CD14-positive monocyte (primary cell): ENCODE measurements at regions not wholly inside any gene's neighbourhood (a gene's known extent, or its start where the extent isn't known, plus 50 kb on each side); places are given as distances from the start of the nearest gene placed in this dataset.

Source experiments
- DNase-seq, 3 donors: peaks; one replicate each; pipeline ENCODE4 v3.0.0-alpha.2; 2011 to 2022
- H2AFZ ChIP-seq: 2 replicates; pipeline ENCODE4 v1.6.0; 2012; ENCODE audit warnings: mild to moderate bottlenecking, low read depth, low read length, inconsistent platforms; ENCODE audit not compliant: insufficient read depth, poor library complexity, severe bottlenecking
- H3K27ac ChIP-seq, 2 donors: 1 replicate in 1 of 2; 2 replicates in 1 of 2; pipeline ENCODE4 v1.5.1; 2012 to 2013; ENCODE audit warnings: low read length in 2 of 2, control low read depth in 1 of 2, inconsistent platforms in 1 of 2, low read depth in 1 of 2, mild to moderate bottlenecking in 1 of 2
- H3K27me3 ChIP-seq, 2 donors: one replicate each; pipeline versions ENCODE4 v1.6.0 to v1.6.1; 2011 to 2013; ENCODE audit warnings: low read length in 2 of 2; ENCODE audit not compliant: control insufficient read depth in 2 of 2, insufficient read depth in 2 of 2
- H3K36me3 ChIP-seq, 2 donors: replicated peaks in 1 of 2; 1 replicate in 1 of 2; 2 replicates in 1 of 2; pipeline versions ENCODE4 v1.5.1 to v1.6.1; 2012 to 2013; ENCODE audit warnings: low read length in 2 of 2, control low read depth in 1 of 2, inconsistent platforms in 1 of 2, mild to moderate bottlenecking in 1 of 2; ENCODE audit not compliant: insufficient read depth in 2 of 2, control insufficient read depth in 1 of 2
- H3K4me1 ChIP-seq, 2 donors: 1 replicate in 1 of 2; 2 replicates in 1 of 2; pipeline versions ENCODE4 v1.5.1 to v1.6.1; 2012 to 2013; ENCODE audit warnings: low read length in 2 of 2, control low read depth in 1 of 2, inconsistent platforms in 1 of 2, mild to moderate bottlenecking in 1 of 2, moderate library complexity in 1 of 2; ENCODE audit not compliant: insufficient read depth in 2 of 2, control insufficient read depth in 1 of 2
- H3K4me2 ChIP-seq: replicated peaks from 2 replicates; pipeline ENCODE3; 2012; ENCODE audit warnings: low read length, moderate library complexity, mild to moderate bottlenecking; ENCODE audit not compliant: poor library complexity, severe bottlenecking; ENCODE audit errors: extremely low read depth
- H3K4me3 ChIP-seq, 3 experiments: fragments of 200-600 bp in 1 of 3; sonication (generic) in 1 of 3; replicated peaks in 1 of 3; 1 replicate in 2 of 3; 2 replicates in 1 of 3; pipeline ENCODE4 v1.5.1; 2011 to 2013; ENCODE audit warnings: low read length in 3 of 3, mild to moderate bottlenecking in 3 of 3, control low read depth in 2 of 3, low read depth in 2 of 3, inconsistent platforms in 1 of 3, moderate library complexity in 1 of 3
- H3K79me2 ChIP-seq: 2 replicates; pipeline ENCODE4 v1.6.0; 2012; ENCODE audit warnings: mild to moderate bottlenecking, control low read depth, inconsistent platforms, low read length, moderate library complexity; ENCODE audit not compliant: insufficient read depth
- H3K9ac ChIP-seq: 2 replicates; pipeline ENCODE4 v1.6.0; 2017; ENCODE audit warnings: low read length, mild to moderate bottlenecking; ENCODE audit not compliant: insufficient read depth, poor library complexity, severe bottlenecking
- H3K9me3 ChIP-seq, 2 donors: replicated peaks in 1 of 2; 1 replicate in 1 of 2; 2 replicates in 1 of 2; pipeline versions ENCODE4 v1.5.1 to v1.6.1; 2012 to 2013; ENCODE audit warnings: low read length in 2 of 2, control low read depth in 1 of 2; ENCODE audit not compliant: control insufficient read depth in 1 of 2, insufficient read depth in 1 of 2
- H4K20me1 ChIP-seq: 2 replicates; pipeline ENCODE4 v1.6.0; 2012; ENCODE audit warnings: mild to moderate bottlenecking, low read length, control low read depth, moderate library complexity; ENCODE audit not compliant: insufficient read depth
- H3K27ac Mint-ChIP-seq, 7 donors: one replicate each; pipeline ENCODE4 v1.8.0; 2020; ENCODE audit warnings: mild to moderate bottlenecking in 7 of 7, mixed read lengths in 7 of 7, moderate library complexity in 6 of 7, inconsistent platforms in 2 of 7
- H3K27me3 Mint-ChIP-seq, 3 donors: one replicate each; pipeline ENCODE4 v1.8.0; 2021 to 2022; ENCODE audit warnings: low read depth in 3 of 3, mild to moderate bottlenecking in 3 of 3, mixed read lengths in 3 of 3, moderate library complexity in 3 of 3, inconsistent platforms in 1 of 3
- H3K36me3 Mint-ChIP-seq, 2 donors: one replicate each; pipeline ENCODE4 v1.8.0; 2020; ENCODE audit warnings: mixed read lengths in 2 of 2, inconsistent platforms in 1 of 2, mild to moderate bottlenecking in 1 of 2
- H3K4me1 Mint-ChIP-seq: one replicate; pipeline ENCODE4 v1.8.0; 2020; ENCODE audit warnings: mild to moderate bottlenecking, mixed read lengths
- H3K4me3 Mint-ChIP-seq, 2 donors: one replicate each; pipeline ENCODE4 v1.8.0; 2020; ENCODE audit warnings: mild to moderate bottlenecking in 2 of 2, mixed read lengths in 2 of 2, moderate library complexity in 1 of 2
- H3K9me3 Mint-ChIP-seq, 7 donors: one replicate each; pipeline ENCODE4 v1.8.0; 2020 to 2022; ENCODE audit warnings: mixed read lengths in 7 of 7, mild to moderate bottlenecking in 6 of 7, moderate library complexity in 6 of 7, inconsistent platforms in 2 of 7
- WGBS: methylation state at CpG from one replicate; pipeline ENCODE4 v1.1.5; 2013; ENCODE audit warnings: missing lambda C conversion rate; ENCODE audit not compliant: insufficient coverage; 5-methylcytosine and 5-hydroxymethylcytosine counted together
- intact Hi-C, 2 donors: fragments of 100-400 bp; cut with micrococcal nuclease; formaldehyde crosslinking; loops; one replicate each; pipeline versions ENCODE4 v1.15.0 to v1.15.1; 2023
- TF ChIP-seq, protein P1 (sequence below): fragments of 200-600 bp; IDR thresholded peaks from one replicate; pipeline ENCODE4 v1.8.0; 2022; ENCODE audit warnings: antibody characterized with exemption, mild to moderate bottlenecking

GRCh38 chr12:131636940-131637750, 73.7 kb upstream of the SFSWAP start:
- Histone ChIP-seq H3K4me1 (no peaks in the 10 kb centered on the region), H3K27ac (no peak overlapping the region), H3K4me2 (no peak overlapping the region), H3K27me3 (peaks cover 0 to 4% of the 10 kb centered on the region in 2 donors), H3K9ac (no peak overlapping the region), H2AFZ (no peak overlapping the region), H4K20me1 (no peaks in the 10 kb centered on the region), H3K9me3 (peaks cover 0 to 1% of the 10 kb centered on the region in 2 donors), H3K36me3 (no peaks in the 10 kb centered on the region), H3K4me3 (no peak overlapping the region), H3K79me2 (no peaks in the 10 kb centered on the region)
- TF ChIP-seq, protein P1, sequence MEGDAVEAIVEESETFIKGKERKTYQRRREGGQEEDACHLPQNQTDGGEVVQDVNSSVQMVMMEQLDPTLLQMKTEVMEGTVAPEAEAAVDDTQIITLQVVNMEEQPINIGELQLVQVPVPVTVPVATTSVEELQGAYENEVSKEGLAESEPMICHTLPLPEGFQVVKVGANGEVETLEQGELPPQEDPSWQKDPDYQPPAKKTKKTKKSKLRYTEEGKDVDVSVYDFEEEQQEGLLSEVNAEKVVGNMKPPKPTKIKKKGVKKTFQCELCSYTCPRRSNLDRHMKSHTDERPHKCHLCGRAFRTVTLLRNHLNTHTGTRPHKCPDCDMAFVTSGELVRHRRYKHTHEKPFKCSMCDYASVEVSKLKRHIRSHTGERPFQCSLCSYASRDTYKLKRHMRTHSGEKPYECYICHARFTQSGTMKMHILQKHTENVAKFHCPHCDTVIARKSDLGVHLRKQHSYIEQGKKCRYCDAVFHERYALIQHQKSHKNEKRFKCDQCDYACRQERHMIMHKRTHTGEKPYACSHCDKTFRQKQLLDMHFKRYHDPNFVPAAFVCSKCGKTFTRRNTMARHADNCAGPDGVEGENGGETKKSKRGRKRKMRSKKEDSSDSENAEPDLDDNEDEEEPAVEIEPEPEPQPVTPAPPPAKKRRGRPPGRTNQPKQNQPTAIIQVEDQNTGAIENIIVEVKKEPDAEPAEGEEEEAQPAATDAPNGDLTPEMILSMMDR, result no peak
- Mint-ChIP-seq H3K27ac (no peak overlapping the region), H3K36me3 (no peaks in the 10 kb centered on the region), H3K9me3 (peaks cover 0 to 2% (median 0%) of the 10 kb centered on the region in 7 donors), H3K27me3 (peaks cover 12 to 31% (median 30%) of the 10 kb centered on the region in 3 donors), H3K4me1 (peaks cover 4% of the 10 kb centered on the region), H3K4me3 (no peak overlapping the region)
- no peak for DNase-seq
- intact Hi-C loops, result no loop called here
- 72% methylated on average over 10 of the region's 18 CpGs for WGBS

GRCh38 chr12:131637986-131638385, 72.9 kb upstream of the SFSWAP start:
- intact Hi-C loops, result no loop called here
- H2AFZ ChIP-seq, result no peak overlapping the region
- no peak overlapping the region for H3K4me3 ChIP-seq
- Mint-ChIP-seq H3K27me3 (peaks cover 13 to 28% (median 27%) of the 10 kb centered on the region in 3 donors), H3K4me3 (no peak overlapping the region), H3K4me1 (peaks cover 4% of the 10 kb centered on the region), H3K36me3 (no peaks in the 10 kb centered on the region), H3K9me3 (peaks cover 0 to 4% (median 0%) of the 10 kb centered on the region in 7 donors), H3K27ac (no peak overlapping the region)
- no peaks in the 10 kb centered on the region for H3K36me3 ChIP-seq
- WGBS, result 87% methylated on average over 3 of the region's 3 CpGs
- no peaks in the 10 kb centered on the region for H4K20me1 ChIP-seq
- H3K4me2 ChIP-seq, result no peak overlapping the region
- no peaks in the 10 kb centered on the region for H3K79me2 ChIP-seq
- no peak for DNase-seq
- no peak overlapping the region for H3K9ac ChIP-seq
- no peaks in the 10 kb centered on the region for H3K4me1 ChIP-seq
- no peak overlapping the region for H3K27ac ChIP-seq
- H3K27me3 ChIP-seq, result peaks cover 0 to 4% of the 10 kb centered on the region in 2 donors
- TF ChIP-seq, protein P1, result no peak
- peaks cover 0 to 3% of the 10 kb centered on the region in 2 donors for H3K9me3 ChIP-seq
